Adrenal gland (tissue), 5 donors: ENCODE measurements at regions not wholly inside any gene's neighbourhood (a gene's known extent, or its start where the extent isn't known, plus 50 kb on each side); places are given as distances from the start of the nearest gene placed in this dataset.

ENCODE experiments used
- POLR2A ChIP-seq, 2 donors: fragments of 450-650 bp; IDR thresholded peaks; one replicate each; pipeline ENCODE4 v1.6.1; 2017; ENCODE audit warnings: antibody characterized with exemption in 2 of 2, mild to moderate bottlenecking in 2 of 2, moderate library complexity in 1 of 2
- TF ChIP-seq, protein P1 (sequence below), 6 experiments: fragments of 450-650 bp in 4 of 6; fragments of 200-600 bp in 2 of 6; sonication (generic) in 1 of 6; IDR thresholded peaks; 1 replicate in 5 of 6; 2 replicates in 1 of 6; pipeline versions ENCODE4 v1.5.1 to v1.8.0; 2016 to 2021; ENCODE audit warnings: antibody characterized with exemption in 6 of 6, mild to moderate bottlenecking in 2 of 6, moderate library complexity in 1 of 6
- donor health status: DM: no; HTN: no; CAD: no.

DNA sequence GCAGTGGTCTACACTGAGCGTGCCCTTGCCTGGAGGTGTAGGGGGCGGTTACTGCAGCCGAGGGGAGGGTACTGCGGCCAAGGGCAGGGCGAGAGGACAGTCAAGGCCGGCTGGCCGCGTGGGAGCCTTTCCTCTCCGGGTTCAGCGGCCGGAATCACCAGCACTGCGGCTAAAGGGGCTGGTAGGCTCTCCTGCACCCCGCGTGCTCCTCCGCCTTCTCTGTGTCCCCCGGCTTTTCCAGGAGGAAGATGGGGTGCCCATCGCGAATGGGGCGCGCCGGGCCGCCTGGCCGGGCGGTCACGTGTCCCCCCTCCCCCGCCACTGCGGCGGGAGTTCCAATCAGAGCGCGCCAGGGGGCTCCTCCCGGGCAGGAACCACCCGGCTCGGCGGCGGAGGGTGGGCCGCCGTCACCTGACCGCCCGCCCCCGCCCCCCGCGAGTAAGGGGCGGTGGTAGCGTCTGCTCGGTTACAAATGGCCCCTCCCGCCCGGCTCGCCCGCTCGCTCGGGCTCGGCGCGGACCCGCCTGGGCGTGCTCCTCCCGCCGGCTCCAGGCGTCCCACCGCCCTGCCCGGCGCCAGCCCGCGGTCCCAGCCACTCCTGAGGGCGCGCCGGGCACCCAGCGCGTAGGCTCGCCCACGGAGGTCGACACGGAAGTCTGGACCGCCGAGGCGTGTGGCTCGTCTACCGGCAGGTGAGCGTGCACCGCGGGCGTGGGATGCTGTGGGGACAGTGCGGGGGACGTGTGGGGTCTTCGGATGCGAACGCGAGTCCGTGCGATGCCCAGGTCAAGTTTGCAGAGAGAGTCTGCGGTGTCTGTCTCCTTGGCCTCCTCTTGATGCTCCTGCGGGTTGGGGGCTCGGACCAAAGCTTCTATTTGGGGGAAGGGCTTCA, 242.6 kb upstream of the TOPAZ1 start:
- TF ChIP-seq, protein P1, sequence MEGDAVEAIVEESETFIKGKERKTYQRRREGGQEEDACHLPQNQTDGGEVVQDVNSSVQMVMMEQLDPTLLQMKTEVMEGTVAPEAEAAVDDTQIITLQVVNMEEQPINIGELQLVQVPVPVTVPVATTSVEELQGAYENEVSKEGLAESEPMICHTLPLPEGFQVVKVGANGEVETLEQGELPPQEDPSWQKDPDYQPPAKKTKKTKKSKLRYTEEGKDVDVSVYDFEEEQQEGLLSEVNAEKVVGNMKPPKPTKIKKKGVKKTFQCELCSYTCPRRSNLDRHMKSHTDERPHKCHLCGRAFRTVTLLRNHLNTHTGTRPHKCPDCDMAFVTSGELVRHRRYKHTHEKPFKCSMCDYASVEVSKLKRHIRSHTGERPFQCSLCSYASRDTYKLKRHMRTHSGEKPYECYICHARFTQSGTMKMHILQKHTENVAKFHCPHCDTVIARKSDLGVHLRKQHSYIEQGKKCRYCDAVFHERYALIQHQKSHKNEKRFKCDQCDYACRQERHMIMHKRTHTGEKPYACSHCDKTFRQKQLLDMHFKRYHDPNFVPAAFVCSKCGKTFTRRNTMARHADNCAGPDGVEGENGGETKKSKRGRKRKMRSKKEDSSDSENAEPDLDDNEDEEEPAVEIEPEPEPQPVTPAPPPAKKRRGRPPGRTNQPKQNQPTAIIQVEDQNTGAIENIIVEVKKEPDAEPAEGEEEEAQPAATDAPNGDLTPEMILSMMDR (IDR thresholded peaks at IDR 0.05): no peak
- TF ChIP-seq POLR2A (IDR thresholded peaks at IDR 0.05): no peak
